ENCODE measurements at regions not wholly inside any gene's neighbourhood (a gene's known extent, or its start where the extent isn't known, plus 50 kb on each side); places are given as distances from the start of the nearest gene placed in this dataset.

DNA sequence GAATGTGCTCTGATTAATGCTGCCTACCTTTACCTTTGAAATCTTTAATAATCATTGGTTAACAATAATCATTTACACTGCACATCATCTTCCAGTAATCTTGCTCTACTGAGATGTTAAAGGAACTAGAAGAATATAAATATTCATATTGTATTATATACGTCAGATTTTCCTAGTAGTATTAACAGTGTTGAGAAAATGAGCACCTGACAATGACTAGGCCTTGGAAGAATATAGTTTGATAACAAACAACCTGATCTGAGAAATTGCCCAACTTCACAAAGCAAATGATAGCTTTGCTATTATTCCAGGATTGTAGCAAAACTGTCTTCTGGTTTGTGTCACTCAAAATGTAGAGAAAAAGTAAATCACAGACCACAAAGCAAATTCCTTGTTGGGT, 467.1 kb downstream of the NOVA1 start:
- no peak for DNase-seq (ENCODE audit: low read depth in 2 of 2)
- TF ChIP-seq, protein P1, sequence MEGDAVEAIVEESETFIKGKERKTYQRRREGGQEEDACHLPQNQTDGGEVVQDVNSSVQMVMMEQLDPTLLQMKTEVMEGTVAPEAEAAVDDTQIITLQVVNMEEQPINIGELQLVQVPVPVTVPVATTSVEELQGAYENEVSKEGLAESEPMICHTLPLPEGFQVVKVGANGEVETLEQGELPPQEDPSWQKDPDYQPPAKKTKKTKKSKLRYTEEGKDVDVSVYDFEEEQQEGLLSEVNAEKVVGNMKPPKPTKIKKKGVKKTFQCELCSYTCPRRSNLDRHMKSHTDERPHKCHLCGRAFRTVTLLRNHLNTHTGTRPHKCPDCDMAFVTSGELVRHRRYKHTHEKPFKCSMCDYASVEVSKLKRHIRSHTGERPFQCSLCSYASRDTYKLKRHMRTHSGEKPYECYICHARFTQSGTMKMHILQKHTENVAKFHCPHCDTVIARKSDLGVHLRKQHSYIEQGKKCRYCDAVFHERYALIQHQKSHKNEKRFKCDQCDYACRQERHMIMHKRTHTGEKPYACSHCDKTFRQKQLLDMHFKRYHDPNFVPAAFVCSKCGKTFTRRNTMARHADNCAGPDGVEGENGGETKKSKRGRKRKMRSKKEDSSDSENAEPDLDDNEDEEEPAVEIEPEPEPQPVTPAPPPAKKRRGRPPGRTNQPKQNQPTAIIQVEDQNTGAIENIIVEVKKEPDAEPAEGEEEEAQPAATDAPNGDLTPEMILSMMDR (IDR thresholded peaks at IDR 0.05; ENCODE audit: low read depth, low read length) = no peak
- no peak overlapping the region for H3K4me3 ChIP-seq (replicated peaks in 1 of 2; ENCODE audit: low read depth in 2 of 2, low read length in 2 of 2)

DNA sequence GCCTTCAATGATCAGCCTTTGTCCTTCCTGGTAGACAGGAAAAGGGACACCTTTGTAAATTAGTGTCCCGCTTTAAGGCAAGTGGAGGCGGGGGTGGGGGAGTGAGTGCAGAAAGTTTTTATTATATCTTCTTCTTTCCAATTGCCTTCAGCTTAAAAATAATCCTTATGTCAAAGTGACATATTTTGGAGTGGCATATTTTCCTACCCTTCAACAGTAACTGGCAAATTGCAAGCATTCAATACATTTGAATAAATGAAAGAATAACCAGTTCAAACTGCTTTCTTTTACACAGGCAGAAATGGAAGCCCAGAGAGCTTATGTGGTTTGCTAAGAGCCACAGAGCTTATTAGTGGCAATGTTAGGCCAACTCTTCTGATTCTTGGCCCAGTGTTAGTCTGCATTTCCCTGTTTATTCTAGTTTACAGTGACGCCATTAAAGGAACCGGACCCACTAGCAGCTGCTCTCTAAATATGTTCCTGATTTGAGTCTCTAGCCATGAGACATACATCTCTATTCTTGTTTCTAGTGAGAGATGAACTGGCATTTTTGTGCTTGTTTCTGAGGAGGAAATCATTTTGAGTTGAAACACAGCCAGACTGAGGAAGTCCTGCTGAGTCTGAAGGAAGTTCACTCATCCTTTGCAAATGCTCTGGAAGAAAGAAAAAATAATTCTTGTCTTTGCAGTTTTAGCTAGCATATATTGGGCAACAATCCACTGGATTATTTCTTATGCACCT, 468.7 kb downstream of the NOVA1 start:
- peak; percentile 53 to 65 for DNase-seq (ENCODE audit: low read depth in 2 of 2)
- no peak overlapping the region for H3K4me3 ChIP-seq (replicated peaks in 1 of 2; ENCODE audit: low read depth in 2 of 2, low read length in 2 of 2)
- TF ChIP-seq, protein P1 (IDR thresholded peaks at IDR 0.05; ENCODE audit: low read depth, low read length) = no peak

DNA sequence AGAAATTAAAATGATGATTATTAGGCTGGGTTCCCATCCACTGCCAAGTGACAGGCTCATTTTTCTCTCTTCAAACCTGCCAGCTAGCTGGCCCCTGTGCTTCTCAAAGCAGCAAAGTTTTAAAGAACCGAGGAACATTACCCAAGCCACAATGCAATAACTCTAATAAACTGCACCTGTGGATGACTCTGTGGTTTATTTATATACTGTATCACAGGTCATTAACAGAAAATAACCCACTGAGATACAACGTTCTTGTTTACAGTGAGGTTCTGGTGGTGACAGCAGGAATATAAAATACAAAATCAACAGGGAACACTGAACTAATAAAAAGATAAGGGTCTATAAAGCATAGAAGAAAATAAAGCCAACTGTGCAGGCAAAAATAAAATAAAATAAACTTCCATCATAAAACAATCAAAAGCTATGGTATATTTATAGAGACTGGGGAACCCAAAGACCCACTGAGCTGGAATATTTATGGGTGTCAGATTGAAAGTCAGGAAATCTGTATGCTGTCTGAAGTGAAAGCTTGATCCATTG, 472.9 kb downstream of the NOVA1 start:
- no peak overlapping the region for H3K4me3 ChIP-seq (replicated peaks in 1 of 2; ENCODE audit: low read depth in 2 of 2, low read length in 2 of 2)
- DNase-seq (ENCODE audit: low read depth in 2 of 2) = no peak
- TF ChIP-seq, protein P1 (IDR thresholded peaks at IDR 0.05; ENCODE audit: low read depth, low read length) = no peak

DNA sequence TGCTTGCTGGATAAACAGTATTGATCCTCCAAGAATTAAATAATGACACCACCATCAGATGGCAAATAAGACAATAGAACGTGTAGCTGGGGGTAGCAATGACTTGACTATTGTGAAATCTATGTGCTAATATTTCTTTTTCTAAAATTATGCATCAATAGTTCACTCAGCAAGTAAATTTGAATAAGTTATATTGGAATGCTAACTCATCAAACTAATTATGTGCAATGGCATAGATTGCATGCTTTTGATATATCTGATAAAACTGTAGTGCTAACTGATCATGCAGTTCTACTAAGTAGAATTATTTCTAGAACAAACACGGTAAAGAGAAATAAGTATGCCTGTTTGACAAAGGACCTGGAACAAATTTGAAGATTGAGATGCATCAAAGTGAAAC, 474.4 kb downstream of the NOVA1 start:
- TF ChIP-seq, protein P1 (IDR thresholded peaks at IDR 0.05; ENCODE audit: low read depth, low read length) = no peak
- H3K4me3 ChIP-seq (replicated peaks in 1 of 2; ENCODE audit: low read depth in 2 of 2, low read length in 2 of 2) = no peak overlapping the region
- no peak for DNase-seq (ENCODE audit: low read depth in 2 of 2)

DNA sequence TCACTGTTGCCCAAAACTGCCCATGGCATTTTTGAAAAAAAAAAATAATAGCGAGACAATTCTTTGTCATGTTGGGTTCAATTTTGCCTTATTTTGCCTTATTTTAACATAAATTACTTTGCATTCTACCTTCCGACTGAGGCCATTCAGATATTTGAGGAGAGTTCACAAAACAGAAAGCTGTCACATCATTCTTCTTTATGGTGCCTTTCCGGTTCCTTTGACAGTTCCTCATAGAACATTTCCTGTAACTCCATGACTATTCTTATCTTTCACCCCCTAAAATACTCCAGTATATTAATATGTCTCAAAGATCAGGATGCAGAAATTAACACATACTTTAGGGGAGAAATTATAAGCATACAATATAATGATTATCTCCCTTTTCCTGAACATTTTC, 476.7 kb downstream of the NOVA1 start:
- DNase-seq (ENCODE audit: low read depth in 2 of 2) = no peak
- H3K4me3 ChIP-seq (replicated peaks in 1 of 2; ENCODE audit: low read depth in 2 of 2, low read length in 2 of 2) = no peak overlapping the region
- TF ChIP-seq, protein P1 (IDR thresholded peaks at IDR 0.05; ENCODE audit: low read depth, low read length) = no peak

DNA sequence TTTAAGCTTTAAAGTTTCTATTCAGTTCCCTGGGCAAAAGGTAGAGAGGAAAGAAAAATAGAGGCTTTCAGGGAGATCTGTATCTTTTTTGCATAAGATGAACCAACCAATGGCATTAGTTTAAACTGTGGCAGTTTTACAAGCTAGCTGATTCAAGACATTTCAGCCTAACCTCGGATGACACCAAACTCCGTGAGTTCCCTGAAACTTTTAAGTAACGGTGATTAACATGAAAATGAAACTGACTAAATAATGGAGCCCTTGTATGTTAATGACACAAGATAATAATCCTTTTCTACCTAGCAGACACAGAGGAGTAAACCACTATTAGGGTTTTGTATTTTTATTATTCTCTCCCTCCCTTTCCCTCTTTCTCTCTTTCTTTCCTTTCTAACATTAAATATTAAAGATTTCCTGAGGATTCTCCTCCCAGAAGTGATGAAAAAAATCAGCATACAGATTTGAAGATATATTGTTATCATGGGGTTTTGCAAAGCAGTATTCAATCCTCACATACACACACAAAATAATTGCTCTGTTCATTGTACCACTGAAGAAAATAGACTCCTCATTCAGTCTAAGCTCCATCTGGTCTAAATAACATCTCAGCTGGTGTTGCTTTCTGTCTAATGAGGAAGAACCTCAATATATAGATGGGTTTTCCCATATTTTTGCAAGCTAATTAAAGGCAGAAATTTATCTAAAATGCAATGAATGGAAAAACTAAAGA, 483.8 kb downstream of the NOVA1 start:
- TF ChIP-seq, protein P1 (IDR thresholded peaks at IDR 0.05; ENCODE audit: low read depth, low read length) = no peak

More for the DNA sequence above, 483.8 kb downstream of the NOVA1 start:
- no peak for DNase-seq (ENCODE audit: low read depth in 2 of 2)
- H3K4me3 ChIP-seq (replicated peaks in 1 of 2; ENCODE audit: low read depth in 2 of 2, low read length in 2 of 2) = no peak overlapping the region

All from cardiac fibroblast (primary cell).